ENCODE measurements at regions not wholly inside any gene's neighbourhood (a gene's known extent, or its start where the extent isn't known, plus 50 kb on each side); places are given as distances from the start of the nearest gene placed in this dataset.

GRCh38 chr22:44372611-44373010 is 59.9 kb upstream of the SHISAL1 start:
- TF ChIP-seq RAD21 (conservative IDR thresholded peaks at IDR 0.05) = no peak
- no peak for TF ChIP-seq CTCF (IDR thresholded peaks at IDR 0.05; ENCODE audit: poor library complexity, severe bottlenecking)
- TF ChIP-seq POLR2AphosphoS5 (IDR thresholded peaks at IDR 0.05) = no peak
- TF ChIP-seq EP300 (conservative IDR thresholded peaks at IDR 0.05; ENCODE audit: poor library complexity, severe bottlenecking) = no peak
- TF ChIP-seq TAF1 (IDR thresholded peaks at IDR 0.05; ENCODE audit: low read depth) = no peak
- no peaks in the 10 kb centered on the region for H3K79me2 ChIP-seq (replicated peaks; ENCODE audit: insufficient read depth, low read length)
- no peak overlapping the region for H3K4me2 ChIP-seq (ENCODE audit: low read length)

GRCh38 chr22:44371741-44372525 is 59.2 kb upstream of the SHISAL1 start:
- H3K36me3 ChIP-seq (ENCODE audit: insufficient read depth, low read length) = no peaks in the 10 kb centered on the region

More at GRCh38 chr22:44372611-44373010, 59.9 kb upstream of the SHISAL1 start:
- Histone ChIP-seq H4K20me1 (ENCODE audit: insufficient read depth) (no peaks in the 10 kb centered on the region), H3K4me3 (ENCODE audit: low read length) (no peak overlapping the region), H3K36me3 (ENCODE audit: insufficient read depth, low read length) (no peaks in the 10 kb centered on the region), H3F3A (ENCODE audit: insufficient read depth, low read length, poor library complexity, severe bottlenecking) (no peaks in the 10 kb centered on the region), H3K9me3 (ENCODE audit: low read length) (peaks cover 5% of the 10 kb centered on the region), H2AFZ (ENCODE audit: low read depth, low read length) (no peak overlapping the region), H3K9me2 (ENCODE audit: insufficient read depth, low read length) (no peaks in the 10 kb centered on the region), H3K27me3 (ENCODE audit: insufficient read depth, low read depth, low read length) (no peaks in the 10 kb centered on the region), H3K27ac (ENCODE audit: low read length) (no peak overlapping the region), H3K9ac (ENCODE audit: low read length) (no peak overlapping the region)

More at GRCh38 chr22:44371741-44372525, 59.2 kb upstream of the SHISAL1 start:
- Histone ChIP-seq H3K27me3 (ENCODE audit: insufficient read depth, low read depth, low read length) (no peaks in the 10 kb centered on the region), H3K9me2 (ENCODE audit: insufficient read depth, low read length) (no peaks in the 10 kb centered on the region), H3K79me2 (replicated peaks; ENCODE audit: insufficient read depth, low read length) (no peaks in the 10 kb centered on the region), H4K20me1 (ENCODE audit: insufficient read depth) (no peaks in the 10 kb centered on the region), H3K9me3 (ENCODE audit: low read length) (peaks cover 5% of the 10 kb centered on the region), H3K27ac (ENCODE audit: low read length) (no peak overlapping the region), H3K4me2 (ENCODE audit: low read length) (no peak overlapping the region), H2AFZ (ENCODE audit: low read depth, low read length) (no peak overlapping the region), H3K4me3 (ENCODE audit: low read length) (no peak overlapping the region), H3K9ac (ENCODE audit: low read length) (no peak overlapping the region), H3F3A (ENCODE audit: insufficient read depth, low read length, poor library complexity, severe bottlenecking) (no peaks in the 10 kb centered on the region)
- no peak for TF ChIP-seq CTCF (IDR thresholded peaks at IDR 0.05; ENCODE audit: poor library complexity, severe bottlenecking)
- TF ChIP-seq REST (IDR thresholded peaks at IDR 0.05; ENCODE audit: borderline replicate concordance) = no peak
- no peak for TF ChIP-seq MXI1 (conservative IDR thresholded peaks at IDR 0.05; ENCODE audit: poor library complexity, severe bottlenecking)
- TF ChIP-seq SMC3 (conservative IDR thresholded peaks at IDR 0.05; ENCODE audit: poor library complexity) = no peak
- TF ChIP-seq RAD21 (conservative IDR thresholded peaks at IDR 0.05) = no peak
- no peak for TF ChIP-seq TAF1 (IDR thresholded peaks at IDR 0.05; ENCODE audit: low read depth)
- no peak for TF ChIP-seq EP300 (conservative IDR thresholded peaks at IDR 0.05; ENCODE audit: poor library complexity, severe bottlenecking)
- no peak for TF ChIP-seq POLR2AphosphoS5 (IDR thresholded peaks at IDR 0.05)
- TF ChIP-seq EZH2 (IDR thresholded peaks at IDR 0.05; ENCODE audit: borderline replicate concordance, insufficient read depth, low read length, poor library complexity, severe bottlenecking) = no peak
